Hepatocyte (in vitro differentiated cells): ENCODE measurements at regions not wholly inside any gene's neighbourhood (a gene's known extent, or its start where the extent isn't known, plus 50 kb on each side); places are given as distances from the start of the nearest gene placed in this dataset.

Source experiments
- EZH2phosphoT487 ChIP-seq: fragments of 200-600 bp; sonication (generic); IDR thresholded peaks from one replicate; pipeline ENCODE4 v1.6.1; 2018; ENCODE audit warnings: antibody characterized with exemption, mild to moderate bottlenecking, low read depth, moderate library complexity; ENCODE audit not compliant: unreplicated experiment, severe bottlenecking
- TF ChIP-seq, protein P1 (sequence below): fragments of 200-600 bp; sonication (generic); IDR thresholded peaks from 2 replicates; pipeline ENCODE4 v1.5.1; 2016; ENCODE audit warnings: antibody characterized with exemption, mild to moderate bottlenecking; ENCODE audit not compliant: poor library complexity

DNA sequence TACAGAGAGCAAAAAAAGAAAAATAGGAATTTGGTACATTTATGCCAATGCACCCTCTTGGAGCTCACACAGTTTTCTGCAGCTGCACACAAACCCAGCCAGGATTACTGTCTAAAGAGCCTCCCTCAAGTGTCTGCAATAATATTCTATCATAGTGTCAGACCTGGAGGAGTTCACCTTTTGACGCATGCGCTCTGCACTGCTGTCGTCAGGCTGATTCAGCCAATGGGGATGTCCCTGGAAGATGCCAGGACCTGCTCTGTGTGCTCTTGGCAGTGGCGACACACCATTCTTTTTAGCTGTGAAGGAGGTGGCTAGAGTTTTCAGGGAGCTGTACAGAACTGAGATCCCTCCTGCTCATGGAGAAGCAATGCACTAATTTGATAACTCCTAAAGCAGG is 249.0 kb upstream of the KIRREL3 start:
- TF ChIP-seq, protein P1, sequence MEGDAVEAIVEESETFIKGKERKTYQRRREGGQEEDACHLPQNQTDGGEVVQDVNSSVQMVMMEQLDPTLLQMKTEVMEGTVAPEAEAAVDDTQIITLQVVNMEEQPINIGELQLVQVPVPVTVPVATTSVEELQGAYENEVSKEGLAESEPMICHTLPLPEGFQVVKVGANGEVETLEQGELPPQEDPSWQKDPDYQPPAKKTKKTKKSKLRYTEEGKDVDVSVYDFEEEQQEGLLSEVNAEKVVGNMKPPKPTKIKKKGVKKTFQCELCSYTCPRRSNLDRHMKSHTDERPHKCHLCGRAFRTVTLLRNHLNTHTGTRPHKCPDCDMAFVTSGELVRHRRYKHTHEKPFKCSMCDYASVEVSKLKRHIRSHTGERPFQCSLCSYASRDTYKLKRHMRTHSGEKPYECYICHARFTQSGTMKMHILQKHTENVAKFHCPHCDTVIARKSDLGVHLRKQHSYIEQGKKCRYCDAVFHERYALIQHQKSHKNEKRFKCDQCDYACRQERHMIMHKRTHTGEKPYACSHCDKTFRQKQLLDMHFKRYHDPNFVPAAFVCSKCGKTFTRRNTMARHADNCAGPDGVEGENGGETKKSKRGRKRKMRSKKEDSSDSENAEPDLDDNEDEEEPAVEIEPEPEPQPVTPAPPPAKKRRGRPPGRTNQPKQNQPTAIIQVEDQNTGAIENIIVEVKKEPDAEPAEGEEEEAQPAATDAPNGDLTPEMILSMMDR, result no peak
- no peak for TF ChIP-seq EZH2phosphoT487
